Left kidney (tissue), 1 donor: ENCODE measurements at regions not wholly inside any gene's neighbourhood (a gene's known extent, or its start where the extent isn't known, plus 50 kb on each side); places are given as distances from the start of the nearest gene placed in this dataset.
"Not testable (repeated sequence)": the region's sequence is repeated elsewhere in the genome, so short reads cannot be mapped to it uniquely, and the experiment has no call there.

Source experiments
- DNase-seq: peaks from one replicate; pipeline ENCODE4 v3.0.0-alpha.2; 2013

DNA sequence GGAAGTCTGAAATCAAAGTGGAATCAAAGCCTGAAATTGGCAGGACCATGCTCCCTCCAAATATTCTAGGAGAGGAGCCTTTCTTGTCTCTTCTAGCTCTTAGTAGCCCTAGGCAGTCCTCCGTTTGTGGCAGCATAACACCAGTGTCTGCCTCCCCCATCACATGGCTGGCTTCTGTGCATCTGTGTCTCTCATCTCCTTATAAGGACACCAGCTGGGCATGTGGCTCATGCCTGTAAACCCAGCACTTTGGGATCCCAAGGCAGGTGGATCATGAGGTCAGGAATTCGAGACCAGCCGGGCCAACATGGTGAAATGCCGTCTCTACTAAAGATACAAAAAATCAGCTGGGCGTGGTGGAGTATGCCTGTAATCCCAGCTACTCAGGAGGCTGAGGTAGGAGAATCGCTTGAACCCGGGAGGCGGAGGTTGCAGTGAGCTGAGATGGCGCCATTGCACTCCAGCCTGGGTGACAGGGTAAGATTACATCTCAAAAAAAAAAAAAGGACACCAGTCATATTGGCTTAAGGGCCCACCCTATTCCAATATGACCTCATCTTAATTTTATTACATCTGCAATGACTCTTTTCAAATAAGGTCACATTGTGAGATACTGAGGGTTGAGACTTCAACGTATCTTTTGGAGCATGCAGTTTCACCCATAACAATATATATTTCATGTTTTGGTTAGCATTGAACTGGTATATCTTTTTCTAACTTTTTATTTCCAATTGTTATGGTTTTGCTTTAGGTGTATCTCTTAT lies 148.0 kb upstream of the TPM1 start:
- DNase-seq, result no peak

- DNase-seq, result peak; percentile 43
Measured at GRCh38 chr15:62895139-62895866, 147.2 kb upstream of the TPM1 start.

- no peak for DNase-seq
Measured at GRCh38 chr15:62895905-62896316, 146.6 kb upstream of the TPM1 start.

DNA sequence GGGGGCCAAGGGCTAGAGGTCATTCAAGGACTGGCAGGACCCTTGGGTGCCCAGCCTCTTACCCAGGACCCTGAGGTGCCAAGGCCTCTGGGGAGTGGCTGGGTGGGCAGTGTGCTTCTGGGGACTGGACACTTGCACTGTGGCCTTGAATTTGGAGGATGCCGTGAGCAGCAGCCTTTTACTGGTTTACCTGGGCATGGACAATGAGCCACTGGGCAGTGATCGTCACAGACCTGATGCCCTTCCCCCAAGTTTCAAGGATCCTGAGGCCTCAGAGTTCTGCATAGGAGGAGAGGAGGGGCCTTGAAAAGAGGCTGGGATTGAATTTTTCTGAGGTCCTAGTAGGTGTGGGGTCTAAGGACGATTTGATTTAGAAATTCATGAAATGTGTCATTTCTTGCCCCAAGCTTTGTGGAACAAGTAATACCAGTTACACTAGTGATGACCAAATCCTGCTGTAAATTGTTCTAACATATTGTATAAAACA lies 146.1 kb upstream of the TPM1 start:
- peak; percentile 34 for DNase-seq

DNA sequence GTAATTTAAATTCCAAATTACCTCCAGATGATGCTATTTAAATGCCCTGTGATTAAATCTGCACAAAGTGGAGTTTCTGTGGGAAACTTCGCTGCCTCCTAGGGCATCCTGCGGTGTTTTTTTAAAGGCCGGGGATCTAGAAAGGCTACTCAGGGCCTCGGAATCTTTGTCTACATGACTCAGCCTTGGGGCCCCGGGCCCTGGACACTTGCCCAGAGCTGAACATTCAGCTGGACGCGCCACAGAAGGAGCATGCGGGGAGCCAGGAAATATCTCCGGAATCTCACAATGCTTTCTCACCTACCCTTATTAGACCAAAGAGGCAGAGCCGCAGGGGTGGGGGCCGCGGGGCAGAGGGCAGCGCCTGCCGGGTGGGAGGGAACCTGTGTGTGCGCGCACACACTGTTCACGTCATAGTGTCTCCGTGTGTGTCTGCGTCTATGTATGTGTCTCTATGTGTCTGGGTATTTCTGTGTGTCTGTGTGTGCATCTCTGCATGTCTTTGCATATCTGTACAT lies 145.5 kb upstream of the TPM1 start:
- peak; percentile 71 for DNase-seq

DNA sequence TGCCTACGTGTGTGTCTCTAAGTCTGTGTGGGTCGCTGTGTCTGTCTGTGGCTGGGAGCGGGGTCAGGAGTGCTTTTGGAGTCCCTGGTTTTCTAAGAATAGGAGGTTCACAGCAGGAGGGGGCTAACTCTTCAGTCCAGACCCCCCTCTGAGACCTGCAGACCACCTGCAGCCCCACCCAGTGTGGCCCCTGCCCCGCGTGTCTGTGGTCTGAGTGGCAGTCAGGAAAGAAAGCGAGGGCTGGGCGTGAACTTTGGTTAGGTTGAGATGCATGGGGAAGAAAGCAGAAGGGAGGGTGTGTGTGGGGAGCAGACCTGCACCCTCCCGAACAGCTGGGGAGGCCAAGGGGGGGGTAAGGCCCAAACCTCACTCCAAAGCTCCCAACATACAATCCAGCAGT lies 144.9 kb upstream of the TPM1 start:
- DNase-seq, result no peak

GRCh38 chr15:62899090-62899493 lies 143.5 kb upstream of the TPM1 start:
- peak; percentile 44 for DNase-seq

DNA sequence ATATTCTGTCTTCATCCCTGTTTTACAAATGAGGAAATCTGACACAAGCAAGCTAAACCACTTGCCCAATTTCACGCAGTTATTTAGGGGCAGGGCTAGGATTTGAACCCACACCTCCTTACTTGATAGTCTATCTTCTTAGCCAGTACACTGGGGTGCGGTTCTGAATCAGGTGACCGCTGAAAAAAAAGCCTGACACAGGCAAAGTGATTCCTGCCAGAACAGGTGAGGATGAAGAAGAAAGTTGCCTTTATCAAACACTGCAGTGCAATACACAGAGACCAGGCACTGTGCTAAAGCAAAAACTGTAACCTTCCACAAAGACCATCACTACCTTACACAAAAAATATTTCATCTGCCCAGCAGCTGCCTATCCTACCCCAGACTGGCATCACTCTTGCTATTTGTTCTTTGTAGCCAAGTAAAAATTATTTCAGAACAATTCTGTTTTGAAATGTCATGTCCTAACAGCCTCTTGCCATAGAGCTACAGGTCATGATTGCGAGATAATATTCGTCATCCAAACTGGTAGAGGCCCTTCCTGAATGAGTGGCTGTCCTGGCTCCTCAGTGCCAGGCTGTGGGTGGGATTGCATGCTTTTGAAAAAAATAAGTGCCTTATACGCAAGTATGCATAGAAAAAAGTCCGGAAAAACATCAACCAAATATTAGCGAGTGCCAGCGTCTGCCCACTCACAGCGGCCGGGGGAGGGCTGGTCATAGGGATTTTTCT lies 142.3 kb upstream of the TPM1 start:
- DNase-seq, result no peak

GRCh38 chr15:62901087-62901486 lies 141.5 kb upstream of the TPM1 start:
- DNase-seq, result no peak

DNA sequence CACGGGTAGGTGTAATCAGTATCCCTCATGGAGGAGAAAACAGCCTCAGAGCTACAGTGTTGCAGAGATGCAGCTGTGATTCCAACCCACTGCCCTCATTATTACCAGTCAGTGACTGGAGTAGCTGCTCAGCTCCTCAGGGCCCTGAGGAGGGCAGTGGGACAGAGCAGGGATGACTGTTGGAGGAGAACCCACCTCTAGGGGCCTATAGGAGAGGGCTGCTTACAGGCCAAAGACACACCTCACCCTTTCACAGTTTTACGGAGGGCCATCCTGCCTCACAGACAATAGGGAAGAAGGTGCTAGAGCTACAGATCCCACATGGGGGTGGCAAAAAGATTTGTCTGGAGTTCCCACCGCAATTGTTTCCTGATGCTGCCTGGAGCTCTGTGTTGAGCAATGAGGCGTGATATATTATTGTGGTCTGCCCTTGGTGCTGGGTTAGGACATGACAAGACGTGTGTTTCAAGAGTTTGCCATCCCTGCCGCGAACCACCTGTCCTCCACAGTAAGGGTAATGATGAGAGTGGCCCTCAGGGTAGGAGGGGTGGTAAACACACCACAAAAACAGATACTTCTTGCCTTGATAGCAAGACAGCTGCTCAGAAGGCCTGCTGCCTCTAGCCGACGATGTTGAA lies 140.5 kb upstream of the TPM1 start:
- DNase-seq, result no peak

DNA sequence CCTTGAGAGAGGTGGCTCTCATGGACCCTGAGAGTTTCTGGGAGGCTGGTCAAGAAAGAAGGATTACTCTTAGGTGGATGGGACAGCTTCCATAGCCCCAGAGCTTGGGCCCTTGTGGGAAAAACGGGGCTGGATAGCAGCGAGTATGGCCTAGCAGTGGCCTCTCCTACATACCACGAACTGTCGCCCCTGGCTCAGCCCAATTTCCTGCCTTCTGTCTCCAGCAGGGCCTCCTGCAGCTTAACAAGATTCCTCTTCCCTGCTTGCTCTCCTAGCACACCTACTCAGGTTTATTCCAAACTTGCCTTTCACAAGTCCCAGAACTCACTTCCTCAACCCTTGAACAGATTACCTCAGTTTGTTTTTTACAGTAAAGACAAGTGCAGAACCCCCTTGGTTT lies 139.7 kb upstream of the TPM1 start:
- no peak for DNase-seq

DNA sequence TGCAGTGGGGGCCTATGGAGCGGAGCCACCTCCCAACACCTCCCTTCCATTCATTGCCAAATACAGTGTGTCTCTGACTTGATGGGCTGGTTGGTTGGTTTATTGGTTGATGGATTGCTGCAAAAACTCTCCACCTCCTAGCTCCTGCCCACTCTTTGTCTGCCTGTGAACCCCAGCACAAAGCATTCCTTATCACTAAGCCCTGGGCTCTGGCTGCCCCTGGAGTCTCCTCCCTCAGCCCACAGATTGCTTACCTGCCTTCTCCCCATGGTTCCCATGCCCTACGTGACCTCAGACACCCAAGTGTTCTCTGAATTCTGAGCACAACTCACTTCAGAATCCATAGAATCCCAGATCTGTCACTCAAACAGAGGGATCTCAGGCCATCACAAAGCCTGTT lies 139.1 kb upstream of the TPM1 start:
- no peak for DNase-seq

DNA sequence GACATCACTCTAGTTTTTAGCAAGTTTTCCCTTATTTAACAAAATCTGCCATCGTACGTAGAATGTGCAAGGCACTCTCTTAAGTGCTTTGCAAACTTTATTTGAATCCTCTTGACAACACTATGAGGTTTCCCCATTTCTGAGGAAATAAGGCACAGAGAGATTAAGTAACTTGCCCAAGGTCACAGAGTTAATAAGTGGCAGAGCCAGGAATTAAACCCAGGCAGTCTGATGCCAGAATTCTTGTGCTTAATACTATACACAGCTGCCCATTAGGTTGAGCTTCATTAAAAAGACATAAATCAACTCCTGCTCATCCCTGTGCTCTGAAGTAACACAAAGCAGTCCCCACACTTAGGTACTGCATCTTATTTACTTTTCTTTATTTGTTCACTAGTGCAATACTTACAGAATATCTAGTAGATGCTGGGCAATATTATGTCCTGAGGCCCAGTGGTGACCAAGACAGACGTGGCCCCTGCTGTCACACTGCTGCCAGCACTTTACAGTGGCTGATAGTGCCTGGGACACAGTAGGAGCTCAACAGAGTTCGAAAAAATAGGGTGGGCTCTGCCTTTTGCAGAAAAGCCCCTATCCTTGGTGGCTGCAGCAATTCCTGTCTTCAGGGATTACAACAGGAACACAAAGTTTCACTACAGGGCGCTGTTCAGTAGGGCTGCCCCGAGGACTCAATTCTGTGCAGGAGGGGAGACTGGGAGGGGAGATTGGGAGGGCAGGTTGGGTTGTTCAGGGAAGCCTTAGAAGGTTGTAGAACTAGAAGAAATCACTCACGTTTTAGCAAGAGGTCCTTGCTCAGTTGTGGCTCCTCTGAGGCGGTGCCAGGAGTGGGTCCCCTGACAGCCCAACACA lies 138.3 kb upstream of the TPM1 start:
- no peak for DNase-seq

DNA sequence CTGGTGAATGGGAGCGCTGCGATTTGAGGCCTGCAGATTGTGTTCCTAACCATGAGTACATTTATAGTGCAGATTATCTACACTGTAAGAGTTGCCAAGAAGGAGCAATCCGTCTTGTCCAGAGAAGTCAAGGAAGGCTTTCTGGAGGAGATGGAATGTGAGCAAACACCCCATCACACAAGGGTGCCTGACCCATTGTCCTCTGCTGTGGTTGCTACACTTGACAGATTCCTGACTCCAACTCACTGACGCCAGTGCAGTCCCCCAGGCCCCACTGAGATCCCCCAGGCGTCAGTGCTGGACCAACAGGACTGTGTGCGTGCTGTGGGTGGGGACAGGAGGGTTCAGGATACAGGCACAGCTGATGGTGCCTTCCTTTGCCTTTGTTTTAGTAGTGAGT lies 135.9 kb upstream of the TPM1 start:
- no peak for DNase-seq

- DNase-seq, result no peak
Measured at GRCh38 chr15:62907275-62907674, 135.3 kb upstream of the TPM1 start.

GRCh38 chr15:62908341-62908740 lies 134.2 kb upstream of the TPM1 start:
- not testable (repeated sequence) for DNase-seq

- no peak for DNase-seq
Measured at GRCh38 chr15:62909257-62909656, 133.3 kb upstream of the TPM1 start.

GRCh38 chr15:62912282-62912681 lies 130.3 kb upstream of the TPM1 start:
- DNase-seq, result no peak

- peak; percentile 48 for DNase-seq
Measured at GRCh38 chr15:62912808-62913207, 129.7 kb upstream of the TPM1 start.

DNA sequence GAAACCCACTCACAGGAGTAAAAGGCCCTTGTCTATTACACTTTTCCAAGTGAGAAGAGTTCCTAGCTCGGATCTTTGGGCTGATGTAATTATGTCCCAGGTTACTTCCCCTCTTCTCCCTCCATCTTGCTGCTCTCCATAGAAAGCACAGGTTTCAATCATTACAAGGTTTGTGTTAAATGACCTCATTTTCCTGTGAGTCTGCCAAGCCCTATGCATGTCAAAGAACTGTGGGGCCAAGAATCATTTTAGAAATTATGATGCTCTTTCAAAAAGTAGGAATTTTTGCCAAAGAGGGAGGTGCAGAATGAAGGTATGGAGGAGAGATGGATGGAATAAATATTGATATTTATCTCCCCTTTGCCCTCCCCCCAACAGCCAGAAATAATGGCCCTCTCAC lies 129.3 kb upstream of the TPM1 start:
- DNase-seq, result no peak

GRCh38 chr15:62914461-62915079 lies 128.0 kb upstream of the TPM1 start:
- DNase-seq, result no peak
